ENCODE measurements at regions not wholly inside any gene's neighbourhood (a gene's known extent, or its start where the extent isn't known, plus 50 kb on each side); places are given as distances from the start of the nearest gene placed in this dataset.

GRCh38 chr16:27611340-27611739 lies 61.4 kb downstream of the KATNIP start:
- H3K27ac ChIP-seq (ENCODE audit: low read depth, low read length, poor library complexity, severe bottlenecking), result no peak overlapping the region
- TF ChIP-seq CTCF (conservative IDR thresholded peaks at IDR 0.05; ENCODE audit: low read depth, low read length) (no peak), EZH2 (IDR thresholded peaks at IDR 0.05; ENCODE audit: borderline replicate concordance, low read depth, low read length, poor library complexity, severe bottlenecking) (no peak)
- DNase-seq (ENCODE audit: low spot score), result no peak
- H3K9me3 ChIP-seq (ENCODE audit: low read depth, low read length, poor library complexity, severe bottlenecking), result no peaks in the 10 kb centered on the region
- no peaks in the 10 kb centered on the region for H3K27me3 ChIP-seq (replicated peaks; ENCODE audit: insufficient read depth, low read depth, low read length, poor library complexity)
- ChIA-PET POLR2A (ENCODE audit: low non-redundant PET) (no interaction called here), CTCF (no interaction called here)
- no peak overlapping the region for H3K4me3 ChIP-seq (ENCODE audit: low read depth, low read length, poor library complexity, severe bottlenecking)
- intact Hi-C loops (cut with micrococcal nuclease; ENCODE audit: unreplicated experiment), result no loop called here
- no peaks in the 10 kb centered on the region for H3K36me3 ChIP-seq (ENCODE audit: insufficient read depth, low read length, poor library complexity, severe bottlenecking)
- BruUV-seq (replicated peaks), result no TSS peak
- no peaks in the 10 kb centered on the region for H3K4me1 ChIP-seq (ENCODE audit: insufficient read depth, low read length, poor library complexity, severe bottlenecking)

- H3K9me3 ChIP-seq (ENCODE audit: low read depth, low read length, poor library complexity, severe bottlenecking), result no peaks in the 10 kb centered on the region
- no peaks in the 10 kb centered on the region for H3K4me1 ChIP-seq (ENCODE audit: insufficient read depth, low read length, poor library complexity, severe bottlenecking)
- H3K27ac ChIP-seq (ENCODE audit: low read depth, low read length, poor library complexity, severe bottlenecking), result no peak overlapping the region
- no peak overlapping the region for H3K4me3 ChIP-seq (ENCODE audit: low read depth, low read length, poor library complexity, severe bottlenecking)
- CTCF ChIA-PET, result no interaction called here
- BruUV-seq (replicated peaks), result no TSS peak
- TF ChIP-seq CTCF (conservative IDR thresholded peaks at IDR 0.05; ENCODE audit: low read depth, low read length), result no peak
- no peak for TF ChIP-seq EZH2 (IDR thresholded peaks at IDR 0.05; ENCODE audit: borderline replicate concordance, low read depth, low read length, poor library complexity, severe bottlenecking)
- POLR2A ChIA-PET (ENCODE audit: low non-redundant PET), result interaction anchor here (0.6 kb wide), 1 partner anchor 1209 kb away, joined by 3 read pairs; the partner anchor contains the start of gene ATXN2L
- H3K36me3 ChIP-seq (ENCODE audit: insufficient read depth, low read length, poor library complexity, severe bottlenecking), result no peaks in the 10 kb centered on the region
- intact Hi-C loops (cut with micrococcal nuclease; ENCODE audit: unreplicated experiment), result no loop called here
- H3K27me3 ChIP-seq (replicated peaks; ENCODE audit: insufficient read depth, low read depth, low read length, poor library complexity), result no peaks in the 10 kb centered on the region
- no peak for DNase-seq (ENCODE audit: low spot score)
Measured at GRCh38 chr16:27613238-27613791, 63.4 kb downstream of the KATNIP start.

- no peaks in the 10 kb centered on the region for H3K27me3 ChIP-seq (replicated peaks; ENCODE audit: insufficient read depth, low read depth, low read length, poor library complexity)
- no TSS peak for BruUV-seq (replicated peaks)
- H3K9me3 ChIP-seq (ENCODE audit: low read depth, low read length, poor library complexity, severe bottlenecking), result no peaks in the 10 kb centered on the region
- intact Hi-C loops (cut with micrococcal nuclease; ENCODE audit: unreplicated experiment), result no loop called here
- POLR2A ChIA-PET (ENCODE audit: low non-redundant PET), result no interaction called here
- no peak for DNase-seq (ENCODE audit: low spot score)
- H3K36me3 ChIP-seq (ENCODE audit: insufficient read depth, low read length, poor library complexity, severe bottlenecking), result no peaks in the 10 kb centered on the region
- no peaks in the 10 kb centered on the region for H3K4me1 ChIP-seq (ENCODE audit: insufficient read depth, low read length, poor library complexity, severe bottlenecking)
- no peak overlapping the region for H3K27ac ChIP-seq (ENCODE audit: low read depth, low read length, poor library complexity, severe bottlenecking)
- TF ChIP-seq CTCF (conservative IDR thresholded peaks at IDR 0.05; ENCODE audit: low read depth, low read length) (no peak), EZH2 (IDR thresholded peaks at IDR 0.05; ENCODE audit: borderline replicate concordance, low read depth, low read length, poor library complexity, severe bottlenecking) (no peak)
- CTCF ChIA-PET, result no interaction called here
- no peak overlapping the region for H3K4me3 ChIP-seq (ENCODE audit: low read depth, low read length, poor library complexity, severe bottlenecking)
Measured at GRCh38 chr16:27617665-27618064, 67.7 kb downstream of the KATNIP start.

Measured in A673 (cell line).